A549 (cell line): ENCODE measurements at regions not wholly inside any gene's neighbourhood (a gene's known extent, or its start where the extent isn't known, plus 50 kb on each side); places are given as distances from the start of the nearest gene placed in this dataset.

Experiments used
- CTCF ChIP-seq: fragments of >200 bp; sonication (Bioruptor Twin); formaldehyde crosslinking; IDR thresholded peaks from 3 replicates; pipeline ENCODE4 v1.5.1; 2016
- MAFK ChIP-seq: fragments of 450-650 bp; IDR thresholded peaks from 2 replicates; pipeline ENCODE4 v1.6.1; 2014; ENCODE audit not compliant: partially characterized antibody
- MAX ChIP-seq: IDR thresholded peaks from 2 replicates; pipeline ENCODE4 v1.6.1; 2012

GRCh38 chr2:67242456-67242855, 154.7 kb upstream of the ETAA1 start:
- TF ChIP-seq CTCF (no peak), MAX (no peak), MAFK (no peak)
